ENCODE measurements at regions not wholly inside any gene's neighbourhood (a gene's known extent, or its start where the extent isn't known, plus 50 kb on each side); places are given as distances from the start of the nearest gene placed in this dataset.
A peak's percentile ranks its signal among the peaks of the same experiment; 100 is the strongest.

DNA sequence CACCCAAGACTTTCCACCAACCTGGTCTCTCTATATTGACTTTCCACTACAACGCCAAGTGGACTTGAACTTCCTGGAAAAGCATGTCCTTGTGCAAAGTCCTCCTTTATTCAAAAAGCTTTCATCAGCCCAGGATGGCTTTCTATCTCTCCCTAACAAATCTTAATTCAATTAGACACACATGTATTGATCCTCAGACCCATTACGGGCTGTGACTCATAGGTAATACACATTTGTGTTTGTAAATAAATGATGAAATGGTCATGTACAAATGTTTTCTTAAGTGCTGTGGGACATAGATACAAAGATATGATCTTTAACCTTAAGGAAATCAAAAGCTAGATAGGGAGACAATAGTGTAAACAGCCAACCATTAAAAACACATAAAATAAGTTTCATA, 1189.7 kb downstream of the EFNB2 start:
- no peaks in the 10 kb centered on the region for H4K20me1 ChIP-seq (ENCODE audit: control insufficient read depth, extremely low read depth, insufficient read depth, low read length)
- no peak overlapping the region for H3K4me2 ChIP-seq (ENCODE audit: extremely low read depth, insufficient read depth, low read length)
- H3K36me3 ChIP-seq (ENCODE audit: control insufficient read depth, insufficient read depth, low read length), result no peaks in the 10 kb centered on the region
- no peaks in the 10 kb centered on the region for H3K79me2 ChIP-seq (ENCODE audit: control insufficient read depth, insufficient read depth, low read length)
- no peaks in the 10 kb centered on the region for H3K27me3 ChIP-seq (ENCODE audit: control insufficient read depth, insufficient read depth, low read length)
- no peaks in the 10 kb centered on the region for H3K9me3 ChIP-seq (ENCODE audit: control insufficient read depth, insufficient read depth, low read depth, low read length)
- H3K27ac ChIP-seq (ENCODE audit: insufficient read depth, low read length), result no peak overlapping the region
- H2AFZ ChIP-seq (ENCODE audit: low read length), result no peak overlapping the region
- DNase-seq (ENCODE audit: low read depth in 2 of 2), result no peak
- TF ChIP-seq CTCF (conservative IDR thresholded peaks at IDR 0.05 in 1 of 2, IDR thresholded peaks at IDR 0.05 in 1 of 2; ENCODE audit: low read depth in 1 of 2, low read length in 2 of 2) (no peak), EZH2 (IDR thresholded peaks at IDR 0.05; ENCODE audit: low read length, missing control alignments) (no peak)
- H3K4me1 ChIP-seq (ENCODE audit: control insufficient read depth, extremely low read depth, insufficient read depth, low read length), result peaks cover 2% of the 10 kb centered on the region
- no peak overlapping the region for H3K4me3 ChIP-seq (replicated peaks in 1 of 4; ENCODE audit: control extremely low read depth in 1 of 4, insufficient read depth in 1 of 4, low read depth in 3 of 4, low read length in 4 of 4)
- no peak overlapping the region for H3K9ac ChIP-seq (ENCODE audit: insufficient read depth, low read length)

DNA sequence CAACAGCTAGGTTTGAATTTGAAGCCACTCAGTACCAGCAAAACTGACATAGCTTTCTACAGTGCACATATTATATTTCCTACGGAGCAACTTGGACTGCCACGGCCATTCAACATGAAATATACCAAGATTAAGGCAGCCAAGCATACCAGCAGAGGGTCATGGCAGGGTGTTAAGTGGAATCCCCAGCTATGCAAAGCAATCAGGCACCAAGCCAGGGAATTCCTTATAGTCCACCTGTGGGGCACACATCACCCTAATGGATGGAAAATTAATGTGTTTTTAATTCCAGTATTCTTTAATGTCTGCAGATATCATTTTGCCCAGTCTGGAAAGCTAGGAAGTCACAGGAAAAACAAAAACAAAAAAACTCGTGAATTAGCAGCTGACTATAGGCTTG, 1190.3 kb downstream of the EFNB2 start:
- Histone ChIP-seq H3K9me3 (ENCODE audit: control insufficient read depth, insufficient read depth, low read depth, low read length) (no peaks in the 10 kb centered on the region), H3K27me3 (ENCODE audit: control insufficient read depth, insufficient read depth, low read length) (no peaks in the 10 kb centered on the region), H3K9ac (ENCODE audit: insufficient read depth, low read length) (no peak overlapping the region), H3K4me2 (ENCODE audit: extremely low read depth, insufficient read depth, low read length) (no peak overlapping the region), H3K27ac (ENCODE audit: insufficient read depth, low read length) (no peak overlapping the region), H4K20me1 (ENCODE audit: control insufficient read depth, extremely low read depth, insufficient read depth, low read length) (no peaks in the 10 kb centered on the region), H3K4me1 (ENCODE audit: control insufficient read depth, extremely low read depth, insufficient read depth, low read length) (peaks cover 2% of the 10 kb centered on the region), H3K79me2 (ENCODE audit: control insufficient read depth, insufficient read depth, low read length) (no peaks in the 10 kb centered on the region), H3K4me3 (replicated peaks in 1 of 4; ENCODE audit: control extremely low read depth in 1 of 4, insufficient read depth in 1 of 4, low read depth in 3 of 4, low read length in 4 of 4) (no peak overlapping the region), H2AFZ (ENCODE audit: low read length) (no peak overlapping the region), H3K36me3 (ENCODE audit: control insufficient read depth, insufficient read depth, low read length) (no peaks in the 10 kb centered on the region)
- TF ChIP-seq CTCF (conservative IDR thresholded peaks at IDR 0.05 in 1 of 2, IDR thresholded peaks at IDR 0.05 in 1 of 2; ENCODE audit: low read depth in 1 of 2, low read length in 2 of 2) (no peak), EZH2 (IDR thresholded peaks at IDR 0.05; ENCODE audit: low read length, missing control alignments) (no peak)
- DNase-seq (ENCODE audit: low read depth in 2 of 2), result no peak

GRCh38 chr13:105343134-105343806, 1192.2 kb downstream of the EFNB2 start:
- no peak overlapping the region for H3K4me3 ChIP-seq (replicated peaks in 1 of 4; ENCODE audit: control extremely low read depth in 1 of 4, insufficient read depth in 1 of 4, low read depth in 3 of 4, low read length in 4 of 4)
- no peaks in the 10 kb centered on the region for H4K20me1 ChIP-seq (ENCODE audit: control insufficient read depth, extremely low read depth, insufficient read depth, low read length)
- H3K4me1 ChIP-seq (ENCODE audit: control insufficient read depth, extremely low read depth, insufficient read depth, low read length), result peaks cover 3% of the 10 kb centered on the region
- TF ChIP-seq CTCF (conservative IDR thresholded peaks at IDR 0.05 in 1 of 2, IDR thresholded peaks at IDR 0.05 in 1 of 2; ENCODE audit: low read depth in 1 of 2, low read length in 2 of 2) (no peak), EZH2 (IDR thresholded peaks at IDR 0.05; ENCODE audit: low read length, missing control alignments) (no peak)
- H3K27me3 ChIP-seq (ENCODE audit: control insufficient read depth, insufficient read depth, low read length), result no peaks in the 10 kb centered on the region
- no peak overlapping the region for H2AFZ ChIP-seq (ENCODE audit: low read length)
- no peak overlapping the region for H3K9ac ChIP-seq (ENCODE audit: insufficient read depth, low read length)
- no peaks in the 10 kb centered on the region for H3K79me2 ChIP-seq (ENCODE audit: control insufficient read depth, insufficient read depth, low read length)
- H3K9me3 ChIP-seq (ENCODE audit: control insufficient read depth, insufficient read depth, low read depth, low read length), result no peaks in the 10 kb centered on the region
- no peak overlapping the region for H3K27ac ChIP-seq (ENCODE audit: insufficient read depth, low read length)
- peak; percentile 42 to 78 for DNase-seq (ENCODE audit: low read depth in 2 of 2)
- no peaks in the 10 kb centered on the region for H3K36me3 ChIP-seq (ENCODE audit: control insufficient read depth, insufficient read depth, low read length)
- no peak overlapping the region for H3K4me2 ChIP-seq (ENCODE audit: extremely low read depth, insufficient read depth, low read length)
